ENCODE measurements at regions not wholly inside any gene's neighbourhood (a gene's known extent, or its start where the extent isn't known, plus 50 kb on each side); places are given as distances from the start of the nearest gene placed in this dataset.

DNA sequence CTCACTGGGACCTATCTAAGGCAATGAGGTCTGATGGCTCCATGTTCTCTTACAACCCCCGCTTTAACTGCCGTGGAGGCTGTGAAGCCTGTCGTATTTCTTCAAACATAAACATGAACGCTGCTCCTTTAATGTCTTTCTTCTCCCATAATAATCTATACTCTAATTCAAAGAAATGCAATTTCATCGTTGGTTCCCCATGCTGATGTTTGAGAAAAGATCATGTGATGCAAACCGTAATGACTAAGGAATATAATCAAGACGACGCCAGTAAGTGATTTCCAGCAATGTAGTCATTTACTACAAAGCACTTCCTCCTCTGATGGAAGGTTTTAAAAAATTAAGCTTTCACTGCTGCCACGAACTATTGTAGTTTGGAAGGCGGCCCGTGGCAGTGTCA is 102.6 kb upstream of the NEBL start:
- POLR2A ChIA-PET: no interaction called here
- no peak for ATAC-seq
- no peaks in the 10 kb centered on the region for H3K36me3 Mint-ChIP-seq (ENCODE audit: low read depth)
- no peak for DNase-seq
- CTCF ChIA-PET: no interaction called here
- H3K9me3 Mint-ChIP-seq (ENCODE audit: insufficient read depth): no peaks in the 10 kb centered on the region
- H3K27ac Mint-ChIP-seq: no peak overlapping the region
- H3K27me3 Mint-ChIP-seq (ENCODE audit: low read depth): no peaks in the 10 kb centered on the region
- H3K4me3 Mint-ChIP-seq: no peak overlapping the region
- H3K4me1 Mint-ChIP-seq (ENCODE audit: low read depth): no peaks in the 10 kb centered on the region

- ATAC-seq: no peak
- POLR2A ChIA-PET: no interaction called here
- CTCF ChIA-PET: no interaction called here
- Mint-ChIP-seq H3K4me1 (ENCODE audit: low read depth) (no peaks in the 10 kb centered on the region), H3K36me3 (ENCODE audit: low read depth) (no peaks in the 10 kb centered on the region), H3K9me3 (ENCODE audit: insufficient read depth) (peaks cover 5% of the 10 kb centered on the region), H3K27me3 (ENCODE audit: low read depth) (no peaks in the 10 kb centered on the region), H3K27ac (no peak overlapping the region), H3K4me3 (no peak overlapping the region)
- no peak for DNase-seq
Observed at GRCh38 chr10:20998036-20998435, 100.9 kb upstream of the NEBL start.

- no peak for ATAC-seq
- Mint-ChIP-seq H3K4me1 (ENCODE audit: low read depth) (no peaks in the 10 kb centered on the region), H3K9me3 (ENCODE audit: insufficient read depth) (peaks cover 6% of the 10 kb centered on the region), H3K27me3 (ENCODE audit: low read depth) (no peaks in the 10 kb centered on the region), H3K27ac (no peak overlapping the region), H3K36me3 (ENCODE audit: low read depth) (no peaks in the 10 kb centered on the region), H3K4me3 (no peak overlapping the region)
- CTCF ChIA-PET: no interaction called here
- DNase-seq: no peak
- POLR2A ChIA-PET: no interaction called here
Observed at GRCh38 chr10:20995123-20995987, 98.2 kb upstream of the NEBL start.

- no peaks in the 10 kb centered on the region for H3K27me3 Mint-ChIP-seq (ENCODE audit: low read depth)
- ATAC-seq (no peak), DNase-seq (no peak)
- no peaks in the 10 kb centered on the region for H3K36me3 Mint-ChIP-seq (ENCODE audit: low read depth)
- CTCF ChIA-PET: no interaction called here
- POLR2A ChIA-PET: no interaction called here
- H3K27ac Mint-ChIP-seq: no peak overlapping the region
- peaks cover 6% of the 10 kb centered on the region for H3K9me3 Mint-ChIP-seq (ENCODE audit: insufficient read depth)
- no peaks in the 10 kb centered on the region for H3K4me1 Mint-ChIP-seq (ENCODE audit: low read depth)
- no peak overlapping the region for H3K4me3 Mint-ChIP-seq
Observed at GRCh38 chr10:20993830-20994527, 96.9 kb upstream of the NEBL start.

- H3K4me1 Mint-ChIP-seq (ENCODE audit: low read depth): no peaks in the 10 kb centered on the region
- ChIA-PET CTCF (no interaction called here), POLR2A (no interaction called here)
- no peak overlapping the region for H3K27ac Mint-ChIP-seq
- H3K4me3 Mint-ChIP-seq: no peak overlapping the region
- no peaks in the 10 kb centered on the region for H3K36me3 Mint-ChIP-seq (ENCODE audit: low read depth)
- ATAC-seq (no peak), DNase-seq (no peak)
- H3K9me3 Mint-ChIP-seq (ENCODE audit: insufficient read depth): peaks cover 6% of the 10 kb centered on the region
- H3K27me3 Mint-ChIP-seq (ENCODE audit: low read depth): no peaks in the 10 kb centered on the region
Observed at GRCh38 chr10:20993389-20993788, 96.3 kb upstream of the NEBL start.

- ChIA-PET POLR2A (no interaction called here), CTCF (interaction anchor here (1.0 kb wide), 1 partner anchor 9 kb away, joined by 3 read pairs; no protein-coding TSS in a partner anchor)
- H3K36me3 Mint-ChIP-seq (ENCODE audit: low read depth): no peaks in the 10 kb centered on the region
- peaks cover 6% of the 10 kb centered on the region for H3K9me3 Mint-ChIP-seq (ENCODE audit: insufficient read depth)
- no peaks in the 10 kb centered on the region for H3K4me1 Mint-ChIP-seq (ENCODE audit: low read depth)
- H3K4me3 Mint-ChIP-seq: no peak overlapping the region
- no peak overlapping the region for H3K27ac Mint-ChIP-seq
- ATAC-seq: no peak
- DNase-seq: no peak
- H3K27me3 Mint-ChIP-seq (ENCODE audit: low read depth): no peaks in the 10 kb centered on the region
Observed at GRCh38 chr10:20991526-20991925, 94.4 kb upstream of the NEBL start.

DNA sequence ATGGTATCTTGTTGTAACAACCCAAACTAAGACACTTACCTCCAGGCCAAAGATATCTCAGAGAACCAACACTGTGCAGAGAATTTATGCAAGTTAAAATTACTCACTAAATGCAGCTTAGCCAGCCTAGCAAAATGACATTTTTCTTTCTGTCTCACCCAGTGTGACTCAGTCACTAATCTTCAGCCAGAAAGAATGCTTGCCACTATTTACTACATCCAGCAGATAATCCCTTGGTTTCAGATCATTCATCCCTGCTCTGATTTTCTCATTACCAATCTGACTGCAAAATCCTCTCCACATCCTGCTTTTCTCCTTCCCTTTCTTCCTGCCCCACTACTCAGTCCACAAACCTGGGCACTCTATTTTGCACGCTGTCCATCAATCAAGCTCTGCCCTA is 93.5 kb upstream of the NEBL start:
- Mint-ChIP-seq H3K27me3 (ENCODE audit: low read depth) (no peaks in the 10 kb centered on the region), H3K4me1 (ENCODE audit: low read depth) (no peaks in the 10 kb centered on the region), H3K27ac (no peak overlapping the region), H3K9me3 (ENCODE audit: insufficient read depth) (peaks cover 6% of the 10 kb centered on the region), H3K4me3 (no peak overlapping the region), H3K36me3 (ENCODE audit: low read depth) (no peaks in the 10 kb centered on the region)
- ChIA-PET CTCF (no interaction called here), POLR2A (no interaction called here)
- DNase-seq (no peak), ATAC-seq (no peak)

DNA sequence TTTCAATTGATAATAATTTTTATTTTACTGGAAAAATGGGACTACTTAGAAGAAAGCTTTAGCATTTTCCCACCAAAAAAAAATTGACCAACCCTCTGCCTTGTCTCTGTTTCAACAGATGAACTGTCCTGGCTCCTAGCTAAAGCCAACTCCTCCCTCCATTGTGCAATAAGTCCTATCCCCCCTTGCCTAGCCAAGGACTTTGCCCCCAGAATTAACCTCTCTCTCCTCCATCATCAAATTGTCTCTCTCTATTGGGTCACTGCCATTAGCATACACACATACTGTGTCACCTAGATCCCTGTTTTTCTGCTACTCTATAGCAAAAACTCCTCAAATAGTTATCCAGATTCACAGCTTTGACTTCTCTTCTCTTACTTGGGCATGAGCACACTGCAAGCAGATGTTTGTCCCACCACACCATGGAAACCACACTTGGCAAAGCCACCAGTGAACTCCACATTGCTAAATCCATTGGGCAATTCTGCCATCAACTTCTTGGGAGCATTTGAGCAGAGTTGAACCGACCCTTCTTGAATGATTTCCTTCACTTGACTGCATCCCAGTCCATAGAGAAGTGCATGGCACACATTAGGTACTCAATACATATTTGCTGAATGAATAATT is 91.4 kb upstream of the NEBL start:
- Mint-ChIP-seq H3K9me3 (ENCODE audit: insufficient read depth) (peaks cover 5% of the 10 kb centered on the region), H3K36me3 (ENCODE audit: low read depth) (no peaks in the 10 kb centered on the region), H3K4me3 (no peak overlapping the region), H3K27me3 (ENCODE audit: low read depth) (no peaks in the 10 kb centered on the region), H3K4me1 (ENCODE audit: low read depth) (no peaks in the 10 kb centered on the region), H3K27ac (no peak overlapping the region)
- ATAC-seq: no peak
- ChIA-PET POLR2A (no interaction called here), CTCF (no interaction called here)
- DNase-seq: no peak

DNA sequence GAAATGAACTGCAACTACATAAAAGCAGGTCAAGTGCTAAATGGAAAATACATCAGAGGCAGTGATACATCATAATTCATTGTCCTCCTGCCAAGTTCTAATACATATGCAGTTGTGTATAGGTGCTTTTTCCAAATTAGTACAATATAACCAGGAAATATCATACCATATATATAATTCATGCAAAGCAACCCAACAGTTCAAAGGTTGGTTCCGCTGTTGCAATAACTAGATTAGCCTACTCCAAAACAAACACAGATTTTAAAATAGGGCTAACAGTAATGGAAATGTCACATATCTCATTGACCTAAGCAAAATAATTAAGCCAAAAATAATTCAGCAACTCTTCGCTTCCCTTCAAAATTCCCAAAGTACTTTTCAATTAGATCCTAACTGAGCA is 88.9 kb upstream of the NEBL start:
- Mint-ChIP-seq H3K27ac (no peak overlapping the region), H3K27me3 (ENCODE audit: low read depth) (no peaks in the 10 kb centered on the region), H3K36me3 (ENCODE audit: low read depth) (no peaks in the 10 kb centered on the region), H3K4me3 (no peak overlapping the region), H3K4me1 (ENCODE audit: low read depth) (no peaks in the 10 kb centered on the region), H3K9me3 (ENCODE audit: insufficient read depth) (no peaks in the 10 kb centered on the region)
- ATAC-seq: no peak
- no peak for DNase-seq
- ChIA-PET CTCF (no interaction called here), POLR2A (no interaction called here)

- H3K27ac Mint-ChIP-seq: no peak overlapping the region
- no peaks in the 10 kb centered on the region for H3K36me3 Mint-ChIP-seq (ENCODE audit: low read depth)
- DNase-seq: no peak
- no peaks in the 10 kb centered on the region for H3K27me3 Mint-ChIP-seq (ENCODE audit: low read depth)
- no peak for ATAC-seq
- ChIA-PET CTCF (no interaction called here), POLR2A (no interaction called here)
- H3K9me3 Mint-ChIP-seq (ENCODE audit: insufficient read depth): no peaks in the 10 kb centered on the region
- no peak overlapping the region for H3K4me3 Mint-ChIP-seq
- no peaks in the 10 kb centered on the region for H3K4me1 Mint-ChIP-seq (ENCODE audit: low read depth)
Observed at GRCh38 chr10:20984662-20985061, 87.6 kb upstream of the NEBL start.

DNA sequence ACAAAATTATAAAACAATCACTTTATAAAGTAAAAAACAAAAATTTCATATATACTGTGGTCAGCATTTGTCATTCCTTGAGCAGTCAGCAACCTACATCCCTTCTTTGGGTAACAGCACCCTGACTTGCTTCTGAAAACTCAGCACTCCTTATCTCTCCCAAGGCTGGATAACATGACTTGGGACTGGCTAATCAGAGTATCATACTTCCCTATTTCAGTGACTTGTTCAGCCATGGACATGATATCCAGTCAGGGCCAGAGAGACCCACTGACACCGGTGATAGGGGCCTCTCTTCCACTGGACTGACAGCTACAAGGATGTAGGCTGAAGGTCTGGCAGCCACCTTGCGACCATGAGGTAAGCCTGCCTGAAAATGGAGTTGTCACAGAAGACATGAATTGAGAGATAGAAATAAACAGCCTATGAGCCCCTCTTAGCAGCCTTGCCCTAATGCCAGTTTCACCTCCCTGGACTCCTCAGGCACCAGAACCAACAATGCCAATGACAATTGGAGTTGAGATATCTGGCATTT is 84.4 kb upstream of the NEBL start:
- Mint-ChIP-seq H3K27me3 (ENCODE audit: low read depth) (no peaks in the 10 kb centered on the region), H3K4me1 (ENCODE audit: low read depth) (no peaks in the 10 kb centered on the region), H3K36me3 (ENCODE audit: low read depth) (no peaks in the 10 kb centered on the region), H3K27ac (no peak overlapping the region), H3K4me3 (no peak overlapping the region), H3K9me3 (ENCODE audit: insufficient read depth) (no peaks in the 10 kb centered on the region)
- DNase-seq: no peak
- ATAC-seq: no peak
- POLR2A ChIA-PET: no interaction called here
- CTCF ChIA-PET: no interaction called here

- DNase-seq (no peak), ATAC-seq (no peak)
- Mint-ChIP-seq H3K27me3 (ENCODE audit: low read depth) (no peaks in the 10 kb centered on the region), H3K4me3 (no peak overlapping the region), H3K36me3 (ENCODE audit: low read depth) (no peaks in the 10 kb centered on the region), H3K9me3 (ENCODE audit: insufficient read depth) (no peaks in the 10 kb centered on the region), H3K27ac (no peak overlapping the region), H3K4me1 (ENCODE audit: low read depth) (no peaks in the 10 kb centered on the region)
- POLR2A ChIA-PET: no interaction called here
- CTCF ChIA-PET: no interaction called here
Observed at GRCh38 chr10:20978617-20979016, 81.5 kb upstream of the NEBL start.

All from activated CD8-positive, alpha-beta T cell treated with anti-CD3 and anti-CD28 coated beads, Interleukin-2, amount 10 ng/mL, durations not matched to agents 7 days and 5 days (primary cell).